ENCODE measurements at regions not wholly inside any gene's neighbourhood (a gene's known extent, or its start where the extent isn't known, plus 50 kb on each side); places are given as distances from the start of the nearest gene placed in this dataset.

- peaks cover 0 to 12% (median 0%) of the 10 kb centered on the region in 11 donors for H3K9me3 Mint-ChIP-seq
- Histone ChIP-seq H3K36me3 (ENCODE audit: control insufficient read depth in 2 of 3, insufficient read depth in 3 of 3, low read length in 3 of 3) (no peaks in the 10 kb centered on the region), H3K4me3 (ENCODE audit: low read length) (no peak overlapping the region), H3K27me3 (ENCODE audit: control insufficient read depth in 2 of 2, insufficient read depth in 2 of 2, low read length in 2 of 2) (no peaks in the 10 kb centered on the region), H3K27ac (ENCODE audit: low read depth, low read length) (no peak overlapping the region), H3K4me1 (ENCODE audit: control insufficient read depth in 2 of 2, insufficient read depth in 2 of 2, low read length in 2 of 2) (no peaks in the 10 kb centered on the region), H3K9me3 (ENCODE audit: control insufficient read depth in 2 of 3, low read length in 3 of 3) (no peaks in the 10 kb centered on the region)
- no peak overlapping the region for H3K4me3 Mint-ChIP-seq
- intact Hi-C loops (cut with micrococcal nuclease), result no loop called here
- DNase-seq, result no peak
- POLR2A ChIA-PET, result no interaction called here
- no peaks in the 10 kb centered on the region for H3K36me3 Mint-ChIP-seq
- H3K4me1 Mint-ChIP-seq, result no peaks in the 10 kb centered on the region
- ATAC-seq, result no peak
- CTCF ChIA-PET, result no interaction called here
- H3K27ac Mint-ChIP-seq, result no peak overlapping the region
- no peaks in the 10 kb centered on the region for H3K27me3 Mint-ChIP-seq
These were observed 739.9 kb upstream of the AMOT start for GRCh38 chrX:113580486-113580885.

GRCh38 chrX:113558576-113558975 lies 717.9 kb upstream of the AMOT start:
- POLR2A ChIA-PET, result no interaction called here
- no peak for DNase-seq

GRCh38 chrX:113551919-113552318 lies 711.3 kb upstream of the AMOT start:
- no peak for ATAC-seq
- Histone ChIP-seq H3K27me3 (ENCODE audit: control insufficient read depth in 2 of 2, insufficient read depth in 2 of 2, low read length in 2 of 2) (no peaks in the 10 kb centered on the region), H3K27ac (ENCODE audit: low read depth, low read length) (no peak overlapping the region), H3K9me3 (ENCODE audit: control insufficient read depth in 2 of 3, low read length in 3 of 3) (no peaks in the 10 kb centered on the region), H3K4me3 (ENCODE audit: low read length) (no peak overlapping the region), H3K36me3 (ENCODE audit: control insufficient read depth in 2 of 3, insufficient read depth in 3 of 3, low read length in 3 of 3) (no peaks in the 10 kb centered on the region), H3K4me1 (ENCODE audit: control insufficient read depth in 2 of 2, insufficient read depth in 2 of 2, low read length in 2 of 2) (no peaks in the 10 kb centered on the region)
- intact Hi-C loops (cut with micrococcal nuclease), result no loop called here
- H3K36me3 Mint-ChIP-seq, result no peaks in the 10 kb centered on the region
- DNase-seq, result no peak
- ChIA-PET CTCF (no interaction called here), POLR2A (no interaction called here)
- peaks cover 0 to 5% (median 0%) of the 10 kb centered on the region in 11 donors for H3K9me3 Mint-ChIP-seq
- no peak overlapping the region for H3K27ac Mint-ChIP-seq
- no peaks in the 10 kb centered on the region for H3K4me1 Mint-ChIP-seq
- no peak overlapping the region for H3K4me3 Mint-ChIP-seq
- H3K27me3 Mint-ChIP-seq, result no peaks in the 10 kb centered on the region

More at GRCh38 chrX:113558576-113558975, 717.9 kb upstream of the AMOT start:
- no peaks in the 10 kb centered on the region for H3K36me3 ChIP-seq (ENCODE audit: control insufficient read depth in 2 of 3, insufficient read depth in 3 of 3, low read length in 3 of 3)
- Mint-ChIP-seq H3K4me3 (no peak overlapping the region), H3K27me3 (no peaks in the 10 kb centered on the region), H3K4me1 (peaks cover 0 to 1% (median 0%) of the 10 kb centered on the region in 7 donors), H3K27ac (no peak overlapping the region), H3K36me3 (no peaks in the 10 kb centered on the region), H3K9me3 (peaks cover 0 to 5% (median 0%) of the 10 kb centered on the region in 11 donors)
- ATAC-seq, result no peak
- CTCF ChIA-PET, result no interaction called here
- H3K4me1 ChIP-seq (ENCODE audit: control insufficient read depth in 2 of 2, insufficient read depth in 2 of 2, low read length in 2 of 2), result no peaks in the 10 kb centered on the region
- no peak overlapping the region for H3K4me3 ChIP-seq (ENCODE audit: low read length)
- no peaks in the 10 kb centered on the region for H3K27me3 ChIP-seq (ENCODE audit: control insufficient read depth in 2 of 2, insufficient read depth in 2 of 2, low read length in 2 of 2)
- H3K27ac ChIP-seq (ENCODE audit: low read depth, low read length), result no peak overlapping the region
- no peaks in the 10 kb centered on the region for H3K9me3 ChIP-seq (ENCODE audit: control insufficient read depth in 2 of 3, low read length in 3 of 3)
- intact Hi-C loops (cut with micrococcal nuclease), result no loop called here

- H3K4me3 ChIP-seq (ENCODE audit: low read length), result no peak overlapping the region
- Mint-ChIP-seq H3K27ac (no peak overlapping the region), H3K4me1 (no peaks in the 10 kb centered on the region), H3K36me3 (no peaks in the 10 kb centered on the region), H3K9me3 (peaks cover 0 to 1% (median 0%) of the 10 kb centered on the region in 11 donors), H3K4me3 (no peak overlapping the region), H3K27me3 (no peaks in the 10 kb centered on the region)
- ATAC-seq (no peak), DNase-seq (no peak)
- POLR2A ChIA-PET, result no interaction called here
- H3K27ac ChIP-seq (ENCODE audit: low read depth, low read length), result no peak overlapping the region
- no peaks in the 10 kb centered on the region for H3K4me1 ChIP-seq (ENCODE audit: control insufficient read depth in 2 of 2, insufficient read depth in 2 of 2, low read length in 2 of 2)
- H3K9me3 ChIP-seq (ENCODE audit: control insufficient read depth in 2 of 3, low read length in 3 of 3), result no peaks in the 10 kb centered on the region
- H3K27me3 ChIP-seq (ENCODE audit: control insufficient read depth in 2 of 2, insufficient read depth in 2 of 2, low read length in 2 of 2), result no peaks in the 10 kb centered on the region
- CTCF ChIA-PET, result no interaction called here
- no peaks in the 10 kb centered on the region for H3K36me3 ChIP-seq (ENCODE audit: control insufficient read depth in 2 of 3, insufficient read depth in 3 of 3, low read length in 3 of 3)
- intact Hi-C loops (cut with micrococcal nuclease), result no loop called here
These were observed 707.8 kb upstream of the AMOT start for GRCh38 chrX:113548308-113549015.

GRCh38 chrX:113545040-113545439 lies 704.4 kb upstream of the AMOT start:
- H3K27ac Mint-ChIP-seq, result no peak overlapping the region
- no peaks in the 10 kb centered on the region for H3K27me3 ChIP-seq (ENCODE audit: control insufficient read depth in 2 of 2, insufficient read depth in 2 of 2, low read length in 2 of 2)
- no peak overlapping the region for H3K4me3 ChIP-seq (ENCODE audit: low read length)
- ATAC-seq (no peak), DNase-seq (no peak)
- no peaks in the 10 kb centered on the region for H3K27me3 Mint-ChIP-seq
- H3K9me3 Mint-ChIP-seq, result peaks cover 0 to 3% (median 0%) of the 10 kb centered on the region in 11 donors
- H3K4me1 Mint-ChIP-seq, result no peaks in the 10 kb centered on the region
- intact Hi-C loops (cut with micrococcal nuclease), result no loop called here
- H3K4me1 ChIP-seq (ENCODE audit: control insufficient read depth in 2 of 2, insufficient read depth in 2 of 2, low read length in 2 of 2), result no peaks in the 10 kb centered on the region
- no peak overlapping the region for H3K4me3 Mint-ChIP-seq
- CTCF ChIA-PET, result no interaction called here
- no peaks in the 10 kb centered on the region for H3K36me3 Mint-ChIP-seq
- no peak overlapping the region for H3K27ac ChIP-seq (ENCODE audit: low read depth, low read length)
- no peaks in the 10 kb centered on the region for H3K36me3 ChIP-seq (ENCODE audit: control insufficient read depth in 2 of 3, insufficient read depth in 3 of 3, low read length in 3 of 3)
- no peaks in the 10 kb centered on the region for H3K9me3 ChIP-seq (ENCODE audit: control insufficient read depth in 2 of 3, low read length in 3 of 3)
- POLR2A ChIA-PET, result no interaction called here

- ATAC-seq, result no peak
- H3K4me1 Mint-ChIP-seq, result no peaks in the 10 kb centered on the region
- no peaks in the 10 kb centered on the region for H3K27me3 Mint-ChIP-seq
- intact Hi-C loops (cut with micrococcal nuclease), result no loop called here
- H3K27ac ChIP-seq (ENCODE audit: low read depth, low read length), result no peak overlapping the region
- H3K27ac Mint-ChIP-seq, result no peak overlapping the region
- H3K36me3 ChIP-seq (ENCODE audit: control insufficient read depth in 2 of 3, insufficient read depth in 3 of 3, low read length in 3 of 3), result no peaks in the 10 kb centered on the region
- peaks cover 0 to 4% (median 0%) of the 10 kb centered on the region in 11 donors for H3K9me3 Mint-ChIP-seq
- DNase-seq, result no peak
- ChIA-PET CTCF (no interaction called here), POLR2A (no interaction called here)
- H3K36me3 Mint-ChIP-seq, result no peaks in the 10 kb centered on the region
- H3K4me3 ChIP-seq (ENCODE audit: low read length), result no peak overlapping the region
- H3K9me3 ChIP-seq (ENCODE audit: control insufficient read depth in 2 of 3, low read length in 3 of 3), result no peaks in the 10 kb centered on the region
- no peak overlapping the region for H3K4me3 Mint-ChIP-seq
- no peaks in the 10 kb centered on the region for H3K4me1 ChIP-seq (ENCODE audit: control insufficient read depth in 2 of 2, insufficient read depth in 2 of 2, low read length in 2 of 2)
- H3K27me3 ChIP-seq (ENCODE audit: control insufficient read depth in 2 of 2, insufficient read depth in 2 of 2, low read length in 2 of 2), result no peaks in the 10 kb centered on the region
These were observed 699.1 kb upstream of the AMOT start for GRCh38 chrX:113539599-113540356.
